ENCODE measurements at regions not wholly inside any gene's neighbourhood (a gene's known extent, or its start where the extent isn't known, plus 50 kb on each side); places are given as distances from the start of the nearest gene placed in this dataset.
"Not testable (repeated sequence)": the region's sequence is repeated elsewhere in the genome, so short reads cannot be mapped to it uniquely, and the experiment has no call there.

DNA sequence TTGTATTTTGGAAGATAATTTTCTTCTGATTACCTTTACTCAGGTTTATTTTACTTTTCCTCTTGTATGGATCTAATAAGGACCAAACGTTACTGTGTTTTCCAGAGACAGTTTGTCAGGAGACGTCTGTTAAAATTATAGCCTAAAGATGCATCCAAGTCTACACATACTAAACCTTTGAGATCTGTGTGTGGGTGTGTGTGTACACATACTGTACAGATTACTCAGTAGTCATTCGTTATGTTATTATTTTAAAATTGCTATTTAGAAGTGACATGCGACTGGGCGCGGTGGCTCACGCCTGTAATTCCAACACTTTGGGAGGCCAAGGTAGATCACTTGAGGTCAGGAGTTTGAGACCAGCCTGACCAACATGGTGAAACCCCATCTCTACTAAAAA is 51.6 kb upstream of the CNTLN start:
- DNase-seq, result no peak

GRCh38 chr9:17082343-17083064 is 52.3 kb upstream of the CNTLN start:
- no peak for DNase-seq

GRCh38 chr9:17081814-17082213 is 53.0 kb upstream of the CNTLN start:
- DNase-seq, result no peak

DNA sequence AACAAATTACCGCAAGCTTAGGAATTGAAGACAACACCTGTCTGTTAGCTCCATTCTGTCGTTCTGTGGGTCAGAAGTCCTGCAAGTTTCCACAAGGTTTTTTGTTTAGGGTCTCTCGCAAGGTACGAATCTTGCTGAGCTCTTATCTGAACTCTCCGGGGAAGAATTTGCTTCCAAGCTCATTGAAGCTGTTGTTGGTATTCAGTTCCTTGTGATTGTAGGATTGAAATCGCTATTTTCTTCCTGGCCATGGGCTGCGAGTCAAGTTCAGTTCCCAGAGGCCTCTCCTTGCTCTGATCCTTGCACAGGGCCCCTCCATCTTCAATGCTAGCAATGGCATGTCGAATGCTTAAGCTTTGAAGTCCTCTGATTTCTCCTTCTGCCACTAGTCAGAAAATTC is 53.5 kb upstream of the CNTLN start:
- DNase-seq, result no peak

DNA sequence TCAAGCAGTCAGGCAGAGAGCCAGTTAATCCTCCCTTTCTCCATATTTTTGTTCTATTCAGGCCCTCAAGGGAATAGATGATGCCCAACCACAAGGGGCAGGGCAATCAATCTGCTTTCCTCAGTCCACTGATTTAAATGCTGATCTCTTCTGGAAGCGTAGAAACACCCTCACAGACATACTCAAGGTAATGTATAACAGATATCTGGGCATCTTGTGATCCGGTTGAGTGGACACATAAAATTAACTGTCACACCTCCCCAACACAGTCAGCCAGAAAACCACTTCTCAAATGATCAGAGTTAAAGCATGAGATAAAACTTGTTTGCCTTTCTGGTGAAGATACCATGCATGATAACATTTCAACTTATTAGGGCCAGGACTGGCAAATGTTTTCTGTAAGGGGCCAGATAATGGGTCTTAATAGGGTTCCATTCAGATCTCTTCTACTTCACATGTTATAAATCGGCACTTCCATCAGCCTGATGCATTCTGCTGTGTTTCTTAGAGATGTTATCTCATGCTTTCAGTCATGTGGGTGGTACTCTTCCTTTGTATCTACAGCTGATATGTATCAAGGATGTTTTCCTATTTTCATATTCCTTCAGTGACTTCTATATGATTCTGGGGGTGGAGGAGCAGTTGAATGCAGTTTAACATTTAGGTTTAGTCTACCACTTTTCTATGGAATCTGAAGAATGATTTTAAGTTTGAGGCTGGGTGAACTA is 58.9 kb upstream of the CNTLN start:
- DNase-seq, result no peak

- DNase-seq, result no peak
Observed at GRCh38 chr9:17075146-17075757, 59.6 kb upstream of the CNTLN start.

GRCh38 chr9:17072563-17072962 is 62.3 kb upstream of the CNTLN start:
- not testable (repeated sequence) for DNase-seq

GRCh38 chr9:17068671-17069070 is 66.2 kb upstream of the CNTLN start:
- DNase-seq, result peak; percentile 10

DNA sequence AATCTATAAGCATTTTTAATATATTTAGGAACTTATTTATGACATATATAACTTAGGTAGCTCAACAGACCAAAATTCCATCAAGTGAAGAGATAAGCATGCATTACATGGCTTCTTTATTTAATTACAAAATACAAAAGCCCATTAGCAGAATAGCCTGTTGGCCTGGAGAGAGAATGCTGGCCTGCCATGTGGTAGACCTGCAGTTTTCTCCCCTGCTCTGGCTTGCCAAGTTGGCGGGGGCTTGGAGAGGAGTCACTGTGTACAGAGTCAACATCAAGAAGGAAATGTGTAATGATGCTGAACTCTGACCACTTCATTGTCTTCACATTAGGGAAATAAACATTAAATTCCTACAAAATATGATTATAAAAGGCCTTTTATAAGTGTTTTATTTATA is 69.8 kb upstream of the CNTLN start:
- DNase-seq, result no peak

- no peak for DNase-seq
Observed at GRCh38 chr9:17064558-17064957, 70.3 kb upstream of the CNTLN start.

GRCh38 chr9:17063535-17064135 is 71.2 kb upstream of the CNTLN start:
- DNase-seq, result peak; percentile 80

DNA sequence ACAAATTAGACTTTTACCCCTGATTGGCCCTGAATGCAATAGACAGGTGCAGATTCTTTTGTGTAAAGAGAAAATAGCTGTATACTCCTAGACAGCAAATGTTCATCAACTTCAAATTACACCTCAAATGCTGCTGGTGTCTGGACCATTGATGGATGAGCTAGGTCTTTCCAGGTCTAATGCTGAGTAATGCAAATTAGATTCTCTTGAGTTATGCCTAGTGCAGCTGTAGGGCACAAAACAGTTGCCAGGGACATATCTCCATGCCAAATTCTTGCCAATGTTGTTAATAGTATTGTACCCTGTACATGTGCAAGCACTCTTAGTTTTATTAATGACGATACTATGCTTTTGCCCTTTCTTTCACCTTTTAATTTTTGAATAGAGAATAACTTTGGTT is 72.3 kb upstream of the CNTLN start:
- DNase-seq, result no peak

DNA sequence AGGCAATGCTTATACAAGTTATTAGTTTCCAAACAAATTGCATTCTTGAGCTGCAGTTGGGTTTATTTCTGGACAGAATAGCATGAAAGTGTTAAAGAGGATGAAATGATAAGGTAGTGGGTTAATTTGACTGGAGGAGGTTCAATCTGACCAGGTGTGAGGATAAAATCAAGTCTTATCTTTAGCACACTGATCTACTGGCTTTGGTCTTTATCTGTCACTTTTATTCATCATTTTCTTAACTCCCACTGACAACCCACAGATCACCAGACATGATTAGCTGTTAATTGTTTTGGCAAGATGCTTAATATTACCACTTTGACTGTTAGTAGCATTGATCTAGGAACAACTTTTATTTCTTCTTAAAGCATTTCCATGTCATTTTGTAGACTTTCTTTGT is 74.4 kb upstream of the CNTLN start:
- DNase-seq, result no peak

DNA sequence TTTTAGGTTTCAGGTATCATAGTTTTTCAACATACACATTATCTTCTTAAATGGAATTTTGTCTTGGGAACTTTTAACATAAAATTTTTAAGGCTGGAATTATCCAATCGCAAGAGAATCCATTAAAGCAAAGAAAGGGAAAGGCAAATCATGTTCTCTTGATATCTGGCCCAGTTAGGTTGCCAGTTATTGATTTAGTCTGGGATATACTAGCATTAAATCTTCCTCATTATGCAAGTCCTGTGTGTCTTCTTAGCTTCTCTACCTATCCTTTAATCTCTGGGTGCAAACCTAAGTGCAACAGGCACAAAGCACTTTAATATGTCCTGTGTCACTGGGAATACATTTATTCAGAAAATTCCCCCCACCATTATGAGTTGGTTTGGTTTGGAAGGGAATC is 75.4 kb upstream of the CNTLN start:
- DNase-seq, result no peak

DNA sequence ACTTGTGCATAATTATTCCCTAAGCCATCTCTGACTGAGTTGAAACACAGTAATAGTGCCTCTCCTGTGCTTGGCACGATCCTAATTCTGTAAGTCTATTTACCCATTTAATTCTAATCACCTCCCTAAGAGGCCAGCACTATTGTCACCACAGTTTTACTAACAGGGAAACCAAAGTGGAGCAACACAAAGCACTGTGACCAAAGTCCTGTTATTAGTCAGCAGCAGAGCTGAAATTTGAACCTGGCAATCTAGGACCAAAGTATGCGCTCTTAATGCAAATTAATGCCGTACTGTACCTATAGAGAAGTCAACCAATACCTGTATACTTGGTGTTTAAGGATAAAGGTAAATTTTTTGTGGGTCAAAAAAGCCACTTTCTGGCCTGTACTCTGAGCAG is 77.1 kb upstream of the CNTLN start:
- DNase-seq, result no peak

DNA sequence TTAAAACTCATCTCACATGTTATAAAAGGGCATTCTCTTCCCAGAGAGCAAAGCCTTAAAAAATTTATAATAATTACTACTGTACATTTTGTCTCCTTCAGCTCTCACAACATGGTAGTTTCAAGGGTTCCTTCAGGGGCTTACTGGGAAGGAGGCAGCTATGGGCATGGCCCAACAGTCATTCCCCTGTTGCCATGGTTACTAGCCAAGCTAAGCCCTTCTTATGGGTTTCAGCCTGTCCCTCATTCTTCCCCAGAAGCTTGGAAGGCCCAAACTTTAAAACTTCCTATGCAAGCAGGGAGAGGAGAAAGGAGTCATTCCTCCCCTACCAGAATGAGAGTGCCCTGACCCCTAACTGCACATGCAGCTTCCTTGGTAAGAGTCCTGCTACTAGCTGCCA is 82.2 kb upstream of the CNTLN start:
- no peak for DNase-seq

DNA sequence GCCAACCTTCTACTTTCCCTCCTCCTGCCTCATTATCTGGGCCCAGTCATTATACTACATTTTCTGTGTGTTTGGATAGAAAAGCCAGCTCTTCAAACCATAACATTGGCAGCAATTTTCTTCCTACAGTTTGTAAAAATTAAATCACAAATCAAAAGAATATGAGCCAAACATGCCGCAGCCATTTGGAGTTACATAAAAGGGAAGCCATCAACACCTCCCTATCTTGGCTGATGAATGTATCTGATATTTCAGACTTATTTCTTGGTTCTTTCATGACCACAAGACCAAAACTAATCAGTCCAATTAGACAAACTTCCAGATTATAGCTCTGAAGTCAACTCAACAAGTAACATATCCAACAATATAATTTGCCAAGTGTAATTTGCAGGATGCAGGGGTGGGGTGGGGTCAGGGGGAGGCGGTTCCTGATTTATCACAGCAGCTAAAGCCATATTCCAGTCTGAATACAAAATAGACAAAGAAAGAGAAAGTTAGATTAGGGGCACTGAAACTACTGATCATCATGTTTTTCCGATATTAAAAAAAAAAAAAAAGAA is 89.4 kb upstream of the CNTLN start:
- no peak for DNase-seq

- DNase-seq, result no peak
Observed at GRCh38 chr9:17031546-17031945, 103.3 kb upstream of the CNTLN start.

DNA sequence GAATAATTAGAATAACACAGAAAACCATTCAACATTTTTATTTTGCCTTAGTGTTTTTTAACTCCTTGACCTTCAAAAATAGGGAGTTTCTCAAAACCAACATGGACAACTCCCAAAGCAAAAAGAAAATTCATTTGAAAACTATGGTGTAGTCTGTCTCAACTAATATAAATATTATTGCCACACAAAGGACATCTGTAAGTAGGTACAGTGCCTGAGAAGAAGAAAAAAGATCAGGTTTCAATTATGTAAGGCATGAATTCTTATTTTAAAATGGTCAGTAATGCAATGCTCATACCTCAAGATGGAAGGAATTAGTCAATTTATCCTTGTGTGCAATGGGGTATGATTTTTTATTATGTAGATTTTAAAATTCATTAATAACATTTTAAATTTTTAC is 109.6 kb upstream of the CNTLN start:
- no peak for DNase-seq

DNA sequence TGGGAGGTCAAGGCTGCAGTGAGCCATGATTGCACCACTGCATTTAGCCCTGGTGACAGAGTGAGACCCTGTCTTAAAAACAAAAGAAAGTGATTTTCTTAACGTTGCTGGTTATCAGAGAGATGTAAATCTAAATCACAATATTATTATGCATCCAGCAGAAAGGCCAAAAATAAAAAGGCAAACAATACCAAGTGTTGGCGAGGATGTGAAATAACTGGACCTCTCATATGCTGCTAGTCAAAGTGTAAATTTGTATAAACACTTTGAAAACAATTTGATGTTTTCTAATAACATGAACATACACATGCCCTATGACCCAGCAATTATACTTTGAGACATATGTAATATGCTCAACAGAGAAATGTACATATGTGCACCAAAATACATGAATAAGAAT is 110.7 kb upstream of the CNTLN start:
- DNase-seq, result no peak

DNA sequence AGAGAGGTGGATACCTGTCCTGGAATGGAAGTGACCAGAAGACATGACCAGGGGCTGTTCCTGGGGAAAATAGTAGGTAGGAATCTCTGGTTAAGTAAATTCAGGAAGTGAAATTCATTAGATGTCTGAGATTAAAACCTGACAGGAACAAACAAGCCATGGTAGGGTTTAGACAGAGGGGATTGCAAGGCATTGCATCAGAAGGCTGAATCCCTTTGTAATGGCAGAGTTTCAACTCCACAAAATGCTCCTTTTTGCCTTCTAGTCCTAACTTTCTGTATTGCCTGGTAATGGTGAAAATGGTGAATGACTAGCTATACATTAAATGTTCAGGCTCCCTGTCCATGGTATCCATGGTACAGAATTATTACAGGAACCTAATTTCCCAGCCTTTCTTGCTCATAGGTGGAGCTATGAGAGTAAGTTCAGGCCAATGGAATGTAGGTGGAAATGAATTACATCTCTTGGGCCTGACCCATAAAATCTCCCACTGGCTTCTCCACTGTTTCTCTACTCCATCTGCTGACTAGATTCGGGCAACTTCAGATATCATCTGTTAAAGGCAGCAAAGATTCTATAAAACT is 113.4 kb upstream of the CNTLN start:
- DNase-seq, result no peak

DNA sequence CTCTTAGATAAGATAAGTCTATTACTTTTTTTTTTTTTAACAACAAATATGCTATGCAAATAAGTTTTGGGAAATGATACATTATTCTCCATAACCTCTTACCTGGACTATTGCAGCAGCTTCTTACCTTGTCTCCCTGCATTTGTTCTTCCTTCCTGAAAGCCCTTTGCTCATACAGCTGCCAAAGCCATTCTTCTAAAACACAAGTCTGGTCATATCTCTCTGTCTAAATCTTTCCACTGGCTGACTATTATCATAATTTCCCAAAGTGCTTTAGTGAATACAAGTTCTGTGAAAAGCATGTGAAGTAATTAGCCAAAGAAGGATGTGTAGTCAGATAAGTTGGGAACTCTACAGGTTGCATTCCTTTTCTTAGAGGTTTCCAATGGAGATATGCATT is 115.4 kb upstream of the CNTLN start:
- DNase-seq, result no peak

- DNase-seq, result no peak
Observed at GRCh38 chr9:17018540-17019196, 116.2 kb upstream of the CNTLN start.
